ENCODE measurements at regions not wholly inside any gene's neighbourhood (a gene's known extent, or its start where the extent isn't known, plus 50 kb on each side); places are given as distances from the start of the nearest gene placed in this dataset.

- no peak for TF ChIP-seq ZSCAN29 (IDR thresholded peaks at IDR 0.05)
- no peak for TF ChIP-seq CHD2 (IDR thresholded peaks at IDR 0.05; ENCODE audit: low read depth, low read length)
- TF ChIP-seq PPARD (CRISPR knock-in tag; IDR thresholded peaks at IDR 0.05): no peak
Observed at GRCh38 chr13:40438022-40438680, 228.3 kb downstream of the FOXO1 start.
